SK-N-SH (cell line): ENCODE measurements at regions not wholly inside any gene's neighbourhood (a gene's known extent, or its start where the extent isn't known, plus 50 kb on each side); places are given as distances from the start of the nearest gene placed in this dataset.

Experiments
- CTCF ChIA-PET: fragments of 300-600, 350-600 bp; formaldehyde crosslinking; extraction: SDS; loops from one replicate; lab custom pipeline; 2021; lab: Yijun Ruan, JAX
- POLR2A ChIA-PET: fragments of 350-600 bp; sonication (Branson Sonifier 250); formaldehyde crosslinking; extraction: SDS; loops from one replicate; lab custom pipeline; 2020; ENCODE audit warnings: antibody characterized with exemption, inconsistent platforms; lab: Yijun Ruan, JAX
- DNase-seq: peaks from one replicate; pipeline ENCODE4 v3.0.0; 2012
- H2AFZ ChIP-seq: fragments of 200-600 bp; sonication (generic); 2 replicates; pipeline ENCODE4 v1.8.1; 2016; ENCODE audit warnings: antibody characterized with exemption, mild to moderate bottlenecking, low read depth
- H3F3A ChIP-seq: fragments of 200-600 bp; sonication (generic); replicated peaks from 2 replicates; pipeline ENCODE3; 2016; ENCODE audit warnings: antibody characterized with exemption, mild to moderate bottlenecking; ENCODE audit not compliant: insufficient read depth
- H3K27ac ChIP-seq, 2 experiments: fragments of 200-500 bp in 1 of 2; fragments of 200-600 bp in 1 of 2; sonication (Bioruptor generic) in 1 of 2; sonication (generic), shearing (Covaris generic) in 1 of 2; 2 replicates each; pipeline versions ENCODE4 v1.5.1 to v1.6.1; 2014 to 2016; ENCODE audit warnings: low read depth in 2 of 2, inconsistent platforms in 1 of 2, low read length in 1 of 2, mild to moderate bottlenecking in 1 of 2, mixed read lengths in 1 of 2
- H3K27me3 ChIP-seq: fragments of 200-600 bp; sonication (generic), shearing (Covaris generic); 2 replicates; pipeline ENCODE4 v1.6.1; 2016; ENCODE audit warnings: mixed run types; ENCODE audit not compliant: insufficient read depth
- H3K36me3 ChIP-seq, 2 experiments: fragments of 200-500 bp in 1 of 2; fragments of 200-600 bp in 1 of 2; sonication (Bioruptor generic) in 1 of 2; sonication (generic) in 1 of 2; replicated peaks in 1 of 2; 2 replicates each; pipeline versions ENCODE3 to v1.5.1; 2014 to 2016; ENCODE audit warnings: low read length in 1 of 2, mild to moderate bottlenecking in 1 of 2; ENCODE audit not compliant: insufficient read depth in 2 of 2, control insufficient read depth in 1 of 2
- H3K4me1 ChIP-seq, 2 experiments: fragments of 200-500 bp in 1 of 2; fragments of 200-600 bp in 1 of 2; sonication (Bioruptor generic) in 1 of 2; sonication (generic), shearing (Covaris generic) in 1 of 2; 2 replicates each; pipeline versions ENCODE4 v1.5.1 to v1.6.1; 2014 to 2016; ENCODE audit warnings: low read depth in 1 of 2, low read length in 1 of 2, mixed run types in 1 of 2; ENCODE audit not compliant: insufficient read depth in 2 of 2, control insufficient read depth in 1 of 2
- H3K4me2 ChIP-seq: fragments of 200-600 bp; sonication (generic), shearing (Covaris generic); 2 replicates; pipeline ENCODE4 v1.6.1; 2017; ENCODE audit warnings: mixed run types
- H3K4me3 ChIP-seq, 2 experiments: fragments of 200-500 bp in 1 of 2; fragments of 200-600 bp in 1 of 2; sonication (Bioruptor generic) in 1 of 2; sonication (generic), shearing (Covaris generic) in 1 of 2; 2 replicates each; pipeline versions ENCODE4 v1.5.1 to v1.8.1; 2014 to 2016; ENCODE audit warnings: low read depth in 2 of 2, inconsistent platforms in 1 of 2, low read length in 1 of 2, mild to moderate bottlenecking in 1 of 2, mixed read lengths in 1 of 2, moderate library complexity in 1 of 2
- H3K79me2 ChIP-seq: fragments of 200-600 bp; sonication (generic); 2 replicates; pipeline ENCODE4 v1.8.1; 2017; ENCODE audit warnings: mild to moderate bottlenecking; ENCODE audit not compliant: insufficient read depth
- H3K9ac ChIP-seq: fragments of 200-600 bp; sonication (generic); 2 replicates; pipeline ENCODE4 v1.6.1; 2017; ENCODE audit warnings: mixed run types
- H3K9me2 ChIP-seq: fragments of 200-600 bp; sonication (generic); 2 replicates; pipeline ENCODE4 v1.6.1; 2017; ENCODE audit warnings: mixed run types
- H3K9me3 ChIP-seq: fragments of 200-600 bp; sonication (generic); 2 replicates; pipeline ENCODE4 v1.6.1; 2017; ENCODE audit warnings: mixed run types, mild to moderate bottlenecking, moderate library complexity
- H4K20me1 ChIP-seq: fragments of 200-600 bp; sonication (generic); 2 replicates; pipeline ENCODE4 v1.6.1; 2017; ENCODE audit warnings: mild to moderate bottlenecking, mixed run types; ENCODE audit not compliant: insufficient read depth
- EP300 ChIP-seq, 2 experiments: IDR thresholded peaks; 2 replicates each; pipeline versions ENCODE4 v1.4.0 to v1.6.1; 2012; ENCODE audit warnings: borderline replicate concordance in 1 of 2, low read depth in 1 of 2, low read length in 1 of 2
- EZH2phosphoT487 ChIP-seq: fragments of 200-600 bp; sonication (generic); IDR thresholded peaks from 2 replicates; pipeline ENCODE4 v1.6.1; 2017; ENCODE audit warnings: low read depth, mixed run types, mild to moderate bottlenecking, antibody characterized with exemption, moderate library complexity, borderline replicate concordance
- FOXJ3 ChIP-seq: sonication (generic); formaldehyde crosslinking; IDR thresholded peaks from 2 replicates; pipeline ENCODE4 v1.5.1; 2020; ENCODE audit warnings: mild to moderate bottlenecking, missing genetic modification reagents
- GATA2 ChIP-seq: sonication (generic); formaldehyde crosslinking; IDR thresholded peaks from 2 replicates; pipeline ENCODE4 v1.5.0; 2020; ENCODE audit warnings: mild to moderate bottlenecking, missing genetic modification reagents
- MXI1 ChIP-seq: IDR thresholded peaks from 2 replicates; pipeline ENCODE4 v1.6.1; 2012; ENCODE audit warnings: mild to moderate bottlenecking, low read depth, low read length, improper control_type of control experiment
- NFIC ChIP-seq: IDR thresholded peaks from 2 replicates; pipeline ENCODE4 v1.4.0; 2012; ENCODE audit warnings: borderline replicate concordance
- POLR2AphosphoS5 ChIP-seq: IDR thresholded peaks from 2 replicates; pipeline ENCODE4 v1.6.1; 2012; ENCODE audit warnings: low read depth, low read length
- RAD21 ChIP-seq: IDR thresholded peaks from 2 replicates; pipeline ENCODE4 v1.6.1; 2012; ENCODE audit warnings: mild to moderate bottlenecking, low read length
- SIN3A ChIP-seq: IDR thresholded peaks from 2 replicates; pipeline ENCODE4 v1.6.1; 2012; ENCODE audit warnings: low read depth, mild to moderate bottlenecking, low read length, moderate library complexity, borderline replicate concordance
- SMC3 ChIP-seq: IDR thresholded peaks from 2 replicates; pipeline ENCODE4 v1.6.1; 2012; ENCODE audit warnings: low read depth, low read length, improper control_type of control experiment
- TAF1 ChIP-seq: IDR thresholded peaks from 2 replicates; pipeline ENCODE4 v1.6.1; 2012; ENCODE audit warnings: low read depth, mild to moderate bottlenecking, low read length, moderate library complexity, borderline replicate concordance
- WGBS: methylation state at CpG from one replicate; pipeline ENCODE4 v1.1.6; 2017; ENCODE audit warnings: low lambda C conversion rate; 5-methylcytosine and 5-hydroxymethylcytosine counted together
- TF ChIP-seq, protein P1 (sequence below): IDR thresholded peaks from 2 replicates; pipeline ENCODE4 v1.6.1; 2012; ENCODE audit warnings: mild to moderate bottlenecking, low read depth, low read length, moderate library complexity
- TF ChIP-seq, protein P2 (sequence below): IDR thresholded peaks from 2 replicates; pipeline ENCODE4 v1.4.0; 2012; ENCODE audit warnings: low read depth
- TF ChIP-seq, protein P3 (sequence below): fragments of 150-350 bp; IDR thresholded peaks from 2 replicates; pipeline ENCODE4 v1.6.1; 2017; ENCODE audit warnings: antibody characterized with exemption, low read length, low read depth, borderline replicate concordance

DNA sequence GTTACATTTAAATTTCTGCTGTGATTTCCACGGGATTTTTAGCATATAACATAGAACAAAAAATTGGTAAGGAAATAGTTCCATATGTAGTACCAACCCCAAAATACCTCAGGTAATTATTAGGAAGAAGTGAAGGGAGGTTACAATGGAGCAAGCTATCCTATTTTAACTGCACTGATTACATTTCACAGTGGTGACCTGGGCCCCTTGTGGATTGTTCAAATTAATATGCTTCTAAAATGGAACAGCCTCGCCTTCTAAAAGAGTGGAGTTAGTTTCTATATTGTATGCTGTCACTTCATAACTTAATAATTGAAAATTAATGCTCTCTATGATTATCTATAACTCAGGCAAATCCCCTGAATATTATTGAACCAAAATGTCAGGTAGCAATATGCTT is 651.7 kb upstream of the GBE1 start:
- Histone ChIP-seq H3K27ac (no peak overlapping the region), H3K4me3 (no peak overlapping the region), H3K9me3 (no peaks in the 10 kb centered on the region), H2AFZ (no peak overlapping the region), H3K79me2 (no peaks in the 10 kb centered on the region), H3K9me2 (0 out of 2 replicates have a peak, but pooled peaks cover 4% of the 10 kb centered on the region), H3K9ac (no peak overlapping the region), H4K20me1 (no peaks in the 10 kb centered on the region), H3K4me2 (no peak overlapping the region), H3K27me3 (no peaks in the 10 kb centered on the region), H3F3A (no peaks in the 10 kb centered on the region), H3K36me3 (no peaks in the 10 kb centered on the region), H3K4me1 (no peaks in the 10 kb centered on the region)
- CTCF ChIA-PET = no interaction called here
- WGBS = 0% methylated on average over 2 of the region's 2 CpGs
- POLR2A ChIA-PET = no interaction called here
- no peak for DNase-seq
- no peak for TF ChIP-seq GATA2 (CRISPR knock-in tag)
- TF ChIP-seq RAD21 = no peak
- TF ChIP-seq NFIC = no peak
- no peak for TF ChIP-seq TAF1
- no peak for TF ChIP-seq SMC3
- no peak for TF ChIP-seq FOXJ3 (CRISPR knock-in tag)
- TF ChIP-seq MXI1 = no peak
- no peak for TF ChIP-seq SIN3A
- TF ChIP-seq, protein P1, sequence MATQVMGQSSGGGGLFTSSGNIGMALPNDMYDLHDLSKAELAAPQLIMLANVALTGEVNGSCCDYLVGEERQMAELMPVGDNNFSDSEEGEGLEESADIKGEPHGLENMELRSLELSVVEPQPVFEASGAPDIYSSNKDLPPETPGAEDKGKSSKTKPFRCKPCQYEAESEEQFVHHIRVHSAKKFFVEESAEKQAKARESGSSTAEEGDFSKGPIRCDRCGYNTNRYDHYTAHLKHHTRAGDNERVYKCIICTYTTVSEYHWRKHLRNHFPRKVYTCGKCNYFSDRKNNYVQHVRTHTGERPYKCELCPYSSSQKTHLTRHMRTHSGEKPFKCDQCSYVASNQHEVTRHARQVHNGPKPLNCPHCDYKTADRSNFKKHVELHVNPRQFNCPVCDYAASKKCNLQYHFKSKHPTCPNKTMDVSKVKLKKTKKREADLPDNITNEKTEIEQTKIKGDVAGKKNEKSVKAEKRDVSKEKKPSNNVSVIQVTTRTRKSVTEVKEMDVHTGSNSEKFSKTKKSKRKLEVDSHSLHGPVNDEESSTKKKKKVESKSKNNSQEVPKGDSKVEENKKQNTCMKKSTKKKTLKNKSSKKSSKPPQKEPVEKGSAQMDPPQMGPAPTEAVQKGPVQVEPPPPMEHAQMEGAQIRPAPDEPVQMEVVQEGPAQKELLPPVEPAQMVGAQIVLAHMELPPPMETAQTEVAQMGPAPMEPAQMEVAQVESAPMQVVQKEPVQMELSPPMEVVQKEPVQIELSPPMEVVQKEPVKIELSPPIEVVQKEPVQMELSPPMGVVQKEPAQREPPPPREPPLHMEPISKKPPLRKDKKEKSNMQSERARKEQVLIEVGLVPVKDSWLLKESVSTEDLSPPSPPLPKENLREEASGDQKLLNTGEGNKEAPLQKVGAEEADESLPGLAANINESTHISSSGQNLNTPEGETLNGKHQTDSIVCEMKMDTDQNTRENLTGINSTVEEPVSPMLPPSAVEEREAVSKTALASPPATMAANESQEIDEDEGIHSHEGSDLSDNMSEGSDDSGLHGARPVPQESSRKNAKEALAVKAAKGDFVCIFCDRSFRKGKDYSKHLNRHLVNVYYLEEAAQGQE = no peak

DNA sequence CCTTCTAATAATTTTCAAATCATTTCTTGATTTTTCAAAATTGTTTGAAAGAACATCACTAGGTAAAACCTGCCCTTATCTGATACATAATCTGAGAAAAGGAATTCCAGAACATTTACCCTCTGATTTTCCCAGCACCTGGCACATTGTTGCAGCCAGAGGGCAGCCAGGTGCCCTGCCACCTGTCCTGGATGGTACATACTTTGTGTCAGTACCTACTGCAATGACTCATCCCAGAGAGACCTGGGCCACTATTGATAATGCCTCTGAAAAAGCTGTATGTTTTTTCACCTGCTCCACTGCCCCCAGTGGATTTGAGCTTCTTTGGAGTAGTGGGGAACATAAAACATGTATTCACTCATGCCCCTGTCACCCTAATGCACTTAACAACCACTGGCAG is 648.9 kb upstream of the GBE1 start:
- TF ChIP-seq, protein P2, sequence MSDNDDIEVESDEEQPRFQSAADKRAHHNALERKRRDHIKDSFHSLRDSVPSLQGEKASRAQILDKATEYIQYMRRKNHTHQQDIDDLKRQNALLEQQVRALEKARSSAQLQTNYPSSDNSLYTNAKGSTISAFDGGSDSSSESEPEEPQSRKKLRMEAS = no peak
- TF ChIP-seq EZH2phosphoT487 = no peak
- TF ChIP-seq NFIC = no peak
- TF ChIP-seq, protein P3, sequence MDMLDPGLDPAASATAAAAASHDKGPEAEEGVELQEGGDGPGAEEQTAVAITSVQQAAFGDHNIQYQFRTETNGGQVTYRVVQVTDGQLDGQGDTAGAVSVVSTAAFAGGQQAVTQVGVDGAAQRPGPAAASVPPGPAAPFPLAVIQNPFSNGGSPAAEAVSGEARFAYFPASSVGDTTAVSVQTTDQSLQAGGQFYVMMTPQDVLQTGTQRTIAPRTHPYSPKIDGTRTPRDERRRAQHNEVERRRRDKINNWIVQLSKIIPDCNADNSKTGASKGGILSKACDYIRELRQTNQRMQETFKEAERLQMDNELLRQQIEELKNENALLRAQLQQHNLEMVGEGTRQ = no peak
- no peak for TF ChIP-seq POLR2AphosphoS5
- TF ChIP-seq SMC3 = no peak
- no peak for TF ChIP-seq MXI1
- no peak for TF ChIP-seq EP300 (IDR thresholded peaks at IDR 0.05; ENCODE audit: borderline replicate concordance in 1 of 2, low read depth in 1 of 2, low read length in 1 of 2)

More for the DNA sequence above, 648.9 kb upstream of the GBE1 start:
- Histone ChIP-seq H3K9me2 (0 out of 2 replicates have a peak, but pooled peaks cover 4% of the 10 kb centered on the region), H3K9me3 (no peaks in the 10 kb centered on the region), H3F3A (no peaks in the 10 kb centered on the region), H3K27me3 (no peaks in the 10 kb centered on the region), H3K36me3 (no peaks in the 10 kb centered on the region), H3K4me3 (no peak overlapping the region), H4K20me1 (no peaks in the 10 kb centered on the region), H2AFZ (no peak overlapping the region), H3K9ac (no peak overlapping the region), H3K4me1 (no peaks in the 10 kb centered on the region), H3K4me2 (no peak overlapping the region), H3K79me2 (no peaks in the 10 kb centered on the region), H3K27ac (no peak overlapping the region)
- ChIA-PET CTCF (interaction anchor here (1.4 kb wide), 1 partner anchor 86 kb away, joined by 3 read pairs; no protein-coding TSS in a partner anchor), POLR2A (no interaction called here)
- no peak for DNase-seq
